ENCODE measurements at regions not wholly inside any gene's neighbourhood (a gene's known extent, or its start where the extent isn't known, plus 50 kb on each side); places are given as distances from the start of the nearest gene placed in this dataset.
"Not testable (repeated sequence)": the region's sequence is repeated elsewhere in the genome, so short reads cannot be mapped to it uniquely, and the experiment has no call there.

- no peak for DNase-seq (ENCODE audit: low spot score)
Measured at GRCh38 chr1:55775007-55775406, 559.8 kb upstream of the USP24 start.

GRCh38 chr1:55774446-55774845 lies 559.3 kb upstream of the USP24 start:
- no peak for DNase-seq (ENCODE audit: low spot score)

GRCh38 chr1:55773211-55773940 lies 558.2 kb upstream of the USP24 start:
- no peak for DNase-seq (ENCODE audit: low spot score)

- DNase-seq (ENCODE audit: low spot score) = no peak
Measured at GRCh38 chr1:55768327-55768952, 553.3 kb upstream of the USP24 start.

GRCh38 chr1:55767171-55767570 lies 552.0 kb upstream of the USP24 start:
- DNase-seq (ENCODE audit: low spot score) = no peak

- not testable (repeated sequence) for DNase-seq (ENCODE audit: low spot score)
Measured at GRCh38 chr1:55765505-55765904, 550.3 kb upstream of the USP24 start.

- DNase-seq (ENCODE audit: low spot score) = no peak
Measured at GRCh38 chr1:55751776-55752175, 536.6 kb upstream of the USP24 start.

- DNase-seq (ENCODE audit: low spot score) = no peak
Measured at GRCh38 chr1:55750628-55750995, 535.4 kb upstream of the USP24 start.

- no peak for DNase-seq (ENCODE audit: low spot score)
Measured at GRCh38 chr1:55749975-55750627, 534.9 kb upstream of the USP24 start.

GRCh38 chr1:55747408-55747841 lies 532.3 kb upstream of the USP24 start:
- DNase-seq (ENCODE audit: low spot score) = no peak

GRCh38 chr1:55746710-55747109 lies 531.5 kb upstream of the USP24 start:
- DNase-seq (ENCODE audit: low spot score) = no peak

GRCh38 chr1:55741516-55741915 lies 526.4 kb upstream of the USP24 start:
- DNase-seq (ENCODE audit: low spot score) = no peak

- DNase-seq (ENCODE audit: low spot score) = no peak
Measured at GRCh38 chr1:55735106-55735505, 519.9 kb upstream of the USP24 start.

- no peak for DNase-seq (ENCODE audit: low spot score)
Measured at GRCh38 chr1:55726994-55727393, 511.8 kb upstream of the USP24 start.

- no peak for DNase-seq (ENCODE audit: low spot score)
Measured at GRCh38 chr1:55725378-55725777, 510.2 kb upstream of the USP24 start.

- DNase-seq (ENCODE audit: low spot score) = no peak
Measured at GRCh38 chr1:55724551-55725325, 509.6 kb upstream of the USP24 start.

GRCh38 chr1:55723001-55723400 lies 507.8 kb upstream of the USP24 start:
- no peak for DNase-seq (ENCODE audit: low spot score)

- no peak for DNase-seq (ENCODE audit: low spot score)
Measured at GRCh38 chr1:55720261-55720660, 505.1 kb upstream of the USP24 start.

- no peak for DNase-seq (ENCODE audit: low spot score)
Measured at GRCh38 chr1:55718758-55719671, 503.9 kb upstream of the USP24 start.

GRCh38 chr1:55717111-55717510 lies 501.9 kb upstream of the USP24 start:
- DNase-seq (ENCODE audit: low spot score) = no peak

GRCh38 chr1:55716610-55717009 lies 501.4 kb upstream of the USP24 start:
- DNase-seq (ENCODE audit: low spot score) = no peak

Measured in CD4-positive, alpha-beta T cell treated with Interleukin-6 at 100 ng/mL for 8 hours (primary cell).